ENCODE measurements at regions not wholly inside any gene's neighbourhood (a gene's known extent, or its start where the extent isn't known, plus 50 kb on each side); places are given as distances from the start of the nearest gene placed in this dataset.
"Not testable (repeated sequence)": the region's sequence is repeated elsewhere in the genome, so short reads cannot be mapped to it uniquely, and the experiment has no call there.

- DNase-seq = no peak
Measured at GRCh38 chr3:69688400-69688799, 50.9 kb upstream of the MITF start.

- DNase-seq = no peak
Measured at GRCh38 chr3:69687641-69688040, 51.6 kb upstream of the MITF start.

- no peak for DNase-seq
Measured at GRCh38 chr3:69686056-69686455, 53.2 kb upstream of the MITF start.

- no peak for DNase-seq
Measured at GRCh38 chr3:69684309-69684961, 54.8 kb upstream of the MITF start.

GRCh38 chr3:69683082-69683806 lies 56.0 kb upstream of the MITF start:
- no peak for DNase-seq

- not testable (repeated sequence) for DNase-seq
Measured at GRCh38 chr3:69677456-69677855, 61.8 kb upstream of the MITF start.

GRCh38 chr3:69675786-69676530 lies 63.3 kb upstream of the MITF start:
- DNase-seq = no peak

- DNase-seq = no peak
Measured at GRCh38 chr3:69674752-69675151, 64.5 kb upstream of the MITF start.

- DNase-seq = peak; percentile 63
Measured at GRCh38 chr3:69671082-69671952, 67.9 kb upstream of the MITF start.

GRCh38 chr3:69669070-69669469 lies 70.2 kb upstream of the MITF start:
- no peak for DNase-seq

- peak; percentile 23 for DNase-seq
Measured at GRCh38 chr3:69665026-69665737, 74.1 kb upstream of the MITF start.

GRCh38 chr3:69660631-69661030 lies 78.6 kb upstream of the MITF start:
- DNase-seq = no peak

- peak; percentile 21 for DNase-seq
Measured at GRCh38 chr3:69659180-69659910, 79.9 kb upstream of the MITF start.

GRCh38 chr3:69658514-69659140 lies 80.6 kb upstream of the MITF start:
- no peak for DNase-seq

GRCh38 chr3:69657030-69657429 lies 82.2 kb upstream of the MITF start:
- not testable (repeated sequence) for DNase-seq

GRCh38 chr3:69651765-69652164 lies 87.5 kb upstream of the MITF start:
- no peak for DNase-seq

GRCh38 chr3:69650066-69650419 lies 89.2 kb upstream of the MITF start:
- DNase-seq = no peak

- DNase-seq = no peak
Measured at GRCh38 chr3:69649120-69650065, 89.9 kb upstream of the MITF start.

- DNase-seq = no peak
Measured at GRCh38 chr3:69648126-69648525, 91.1 kb upstream of the MITF start.

Data from hematopoietic multipotent progenitor cell treated with erythropoietin and hydrocortisone succinate and interleukin-3 and kit ligand, for 8 days (in vitro differentiated cells).